Body of pancreas (tissue), 4 donors: ENCODE measurements at regions not wholly inside any gene's neighbourhood (a gene's known extent, or its start where the extent isn't known, plus 50 kb on each side); places are given as distances from the start of the nearest gene placed in this dataset.

ENCODE experiments used
- CTCF ChIP-seq, 7 experiments: fragments of 450-650 bp in 4 of 7; fragments of 200-600 bp in 3 of 7; sonication (generic) in 3 of 7; IDR thresholded peaks; one replicate each; pipeline ENCODE4 v1.5.1; 2016 to 2019; ENCODE audit warnings: antibody characterized with exemption in 7 of 7
- POLR2A ChIP-seq, 3 donors: fragments of 450-650 bp; IDR thresholded peaks; one replicate each; pipeline ENCODE4 v1.6.1; 2016; ENCODE audit warnings: antibody characterized with exemption in 3 of 3, mild to moderate bottlenecking in 2 of 3

- TF ChIP-seq POLR2A (IDR thresholded peaks at IDR 0.05) = no peak
- TF ChIP-seq CTCF (IDR thresholded peaks at IDR 0.05) = no peak
Observed at GRCh38 chr16:35319536-35320192, 1860.3 kb downstream of the TP53TG3F start.
